Ovary (tissue), 7 donors: ENCODE measurements at regions not wholly inside any gene's neighbourhood (a gene's known extent, or its start where the extent isn't known, plus 50 kb on each side); places are given as distances from the start of the nearest gene placed in this dataset.

ENCODE experiments used
- DNase-seq, 5 donors: peaks; one replicate each; pipeline ENCODE4 v3.0.0-alpha.2; 2019 to 2020
- H3K27ac ChIP-seq, 2 donors: fragments of 200-600 bp; one replicate each; pipeline versions ENCODE4 v1.5.1 to v1.8.0; 2019 to 2022
- H3K27me3 ChIP-seq: fragments of 200-600 bp; one replicate; pipeline ENCODE4 v1.8.0; 2022
- H3K36me3 ChIP-seq: fragments of 200-600 bp; sonication (generic); one replicate; pipeline ENCODE4 v1.5.1; 2019
- H3K4me1 ChIP-seq: one replicate; pipeline ENCODE4 v1.8.1; 2013; ENCODE audit warnings: mild to moderate bottlenecking, moderate library complexity; ENCODE audit not compliant: insufficient read depth
- H3K4me3 ChIP-seq: fragments of 200-600 bp; sonication (generic); one replicate; pipeline ENCODE4 v1.5.1; 2017
- H3K9me3 ChIP-seq, 2 donors: fragments of 200-600 bp in 1 of 2; sonication (generic) in 1 of 2; one replicate each; pipeline versions ENCODE4 v1.5.1 to v1.8.1; 2013 to 2019; ENCODE audit warnings: mild to moderate bottlenecking in 1 of 2, moderate library complexity in 1 of 2
- EP300 ChIP-seq: sonication (generic); formaldehyde crosslinking; IDR thresholded peaks from one replicate; pipeline ENCODE4 v1.6.1; 2017; ENCODE audit warnings: antibody characterized with exemption
- POLR2A ChIP-seq: fragments of 450-650 bp; IDR thresholded peaks from one replicate; pipeline ENCODE4 v1.6.1; 2017; ENCODE audit warnings: antibody characterized with exemption, mild to moderate bottlenecking, moderate library complexity
- WGBS, 3 donors: extraction: QIAGEN DNeasy Blood & Tissue Kit in 1 of 3; methylation state at CpG; one replicate each; pipeline versions ENCODE4 v1.1.5 to v1.1.7; 2013 to 2017; 5-methylcytosine and 5-hydroxymethylcytosine counted together
- intact Hi-C, 4 donors: fragments of 100-400 bp; cut with DNase I; formaldehyde crosslinking; loops; one replicate each; pipeline versions ENCODE4 v1.11.0 to v1.15.1; 2022 to 2023
- TF ChIP-seq, protein P1 (sequence below), 3 donors: fragments of 450-650 bp in 2 of 3; fragments of 200-600 bp in 1 of 3; IDR thresholded peaks; one replicate each; pipeline versions ENCODE4 v1.5.1 to v1.8.0; 2016 to 2022; ENCODE audit warnings: antibody characterized with exemption in 3 of 3, mild to moderate bottlenecking in 1 of 3
- donor health status: DM: no; HTN: no; CAD: no; lungs with moderate emphysema.
- donor health status: DM: no; HTN: no; CAD: no.
- donor health status: Bipolar disorder and iron deficiency.
- donor health status: DM: no; HTN: no; CAD: no.
- donor health status: DM: yes; HTN: yes; CAD: no.

DNA sequence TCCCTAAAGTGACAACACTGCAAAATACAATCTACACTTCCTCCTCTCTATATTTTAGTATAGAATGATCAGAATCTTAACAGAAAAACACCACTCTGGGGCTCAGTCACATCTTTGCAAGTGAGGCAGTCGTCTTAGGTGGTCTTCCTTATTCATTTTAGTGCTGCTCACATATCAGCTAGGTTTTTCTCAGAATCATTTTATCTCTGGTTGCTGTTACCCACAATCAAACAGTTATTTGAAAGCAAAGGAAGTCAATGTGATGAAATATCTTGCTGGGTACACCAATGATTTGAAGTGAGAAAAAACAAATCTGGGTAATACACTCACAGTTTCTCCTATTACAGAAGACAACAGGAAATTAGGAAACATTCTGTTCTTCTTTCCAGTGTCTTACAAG is 275.2 kb downstream of the DSEL start:
- Histone ChIP-seq H3K27ac (no peak overlapping the region), H3K9me3 (no peaks in the 10 kb centered on the region), H3K27me3 (no peaks in the 10 kb centered on the region), H3K4me3 (no peak overlapping the region), H3K4me1 (no peaks in the 10 kb centered on the region), H3K36me3 (no peaks in the 10 kb centered on the region)
- 76 to 82% (median 82%) methylated on average over 1 of the region's 1 CpG for WGBS, 3 donors
- no peak for DNase-seq
- intact Hi-C loops = no loop called here
- TF ChIP-seq, protein P1, sequence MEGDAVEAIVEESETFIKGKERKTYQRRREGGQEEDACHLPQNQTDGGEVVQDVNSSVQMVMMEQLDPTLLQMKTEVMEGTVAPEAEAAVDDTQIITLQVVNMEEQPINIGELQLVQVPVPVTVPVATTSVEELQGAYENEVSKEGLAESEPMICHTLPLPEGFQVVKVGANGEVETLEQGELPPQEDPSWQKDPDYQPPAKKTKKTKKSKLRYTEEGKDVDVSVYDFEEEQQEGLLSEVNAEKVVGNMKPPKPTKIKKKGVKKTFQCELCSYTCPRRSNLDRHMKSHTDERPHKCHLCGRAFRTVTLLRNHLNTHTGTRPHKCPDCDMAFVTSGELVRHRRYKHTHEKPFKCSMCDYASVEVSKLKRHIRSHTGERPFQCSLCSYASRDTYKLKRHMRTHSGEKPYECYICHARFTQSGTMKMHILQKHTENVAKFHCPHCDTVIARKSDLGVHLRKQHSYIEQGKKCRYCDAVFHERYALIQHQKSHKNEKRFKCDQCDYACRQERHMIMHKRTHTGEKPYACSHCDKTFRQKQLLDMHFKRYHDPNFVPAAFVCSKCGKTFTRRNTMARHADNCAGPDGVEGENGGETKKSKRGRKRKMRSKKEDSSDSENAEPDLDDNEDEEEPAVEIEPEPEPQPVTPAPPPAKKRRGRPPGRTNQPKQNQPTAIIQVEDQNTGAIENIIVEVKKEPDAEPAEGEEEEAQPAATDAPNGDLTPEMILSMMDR (IDR thresholded peaks at IDR 0.05) = no peak
- TF ChIP-seq POLR2A (no peak), EP300 (no peak)

DNA sequence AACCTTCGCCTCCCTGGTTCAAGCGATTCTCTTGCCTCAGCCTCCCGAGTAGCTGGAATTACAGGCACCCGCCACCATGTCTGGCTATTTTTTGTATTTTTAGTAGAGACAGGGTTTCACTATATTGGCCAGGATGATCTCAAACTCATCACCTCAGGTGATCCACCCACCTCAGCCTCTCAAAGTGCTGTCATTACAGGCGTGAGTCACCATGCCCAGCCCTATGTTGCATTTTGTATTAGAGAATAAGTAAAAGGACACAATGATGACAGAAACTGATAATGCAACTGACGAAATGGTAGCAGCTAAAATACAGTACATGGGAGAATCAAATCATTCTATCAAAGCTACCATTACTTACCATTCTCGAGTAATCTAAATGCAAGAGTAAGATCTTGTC is 276.7 kb downstream of the DSEL start:
- no peak overlapping the region for H3K27ac ChIP-seq
- TF ChIP-seq POLR2A (no peak), EP300 (no peak)
- TF ChIP-seq, protein P1 (IDR thresholded peaks at IDR 0.05) = no peak
- H3K36me3 ChIP-seq = no peaks in the 10 kb centered on the region
- no peaks in the 10 kb centered on the region for H3K4me1 ChIP-seq
- 92 to 95% (median 94%) methylated on average over 7 of the region's 7 CpGs for WGBS, 3 donors
- intact Hi-C loops = no loop called here
- H3K27me3 ChIP-seq = no peaks in the 10 kb centered on the region
- no peak for DNase-seq
- H3K9me3 ChIP-seq = no peaks in the 10 kb centered on the region
- no peak overlapping the region for H3K4me3 ChIP-seq

DNA sequence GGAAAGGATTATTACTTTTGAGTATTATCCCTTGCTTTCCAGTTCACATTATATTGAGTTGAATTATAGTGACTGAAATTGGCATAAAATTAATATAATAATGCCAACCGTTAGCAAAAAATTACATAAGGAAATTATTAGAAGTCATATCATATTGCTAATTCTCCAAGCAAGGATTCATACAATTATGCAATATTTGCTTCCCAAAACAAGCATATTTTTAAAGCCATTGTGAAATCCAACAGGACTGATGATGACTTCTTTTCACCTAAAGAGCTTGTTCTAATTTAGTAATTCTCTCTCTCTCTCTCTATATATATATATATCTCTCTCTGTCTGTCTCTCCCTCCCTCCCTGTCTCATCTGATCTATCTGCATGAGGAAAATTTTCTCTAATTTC is 283.5 kb downstream of the DSEL start:
- Histone ChIP-seq H3K27ac (no peak overlapping the region), H3K4me3 (no peak overlapping the region), H3K9me3 (no peaks in the 10 kb centered on the region), H3K27me3 (no peaks in the 10 kb centered on the region), H3K36me3 (no peaks in the 10 kb centered on the region), H3K4me1 (no peaks in the 10 kb centered on the region)
- 76 to 82% (median 79%) methylated on average over 1 of the region's 1 CpG for WGBS, 3 donors
- DNase-seq = no peak
- TF ChIP-seq POLR2A = no peak
- intact Hi-C loops = no loop called here

DNA sequence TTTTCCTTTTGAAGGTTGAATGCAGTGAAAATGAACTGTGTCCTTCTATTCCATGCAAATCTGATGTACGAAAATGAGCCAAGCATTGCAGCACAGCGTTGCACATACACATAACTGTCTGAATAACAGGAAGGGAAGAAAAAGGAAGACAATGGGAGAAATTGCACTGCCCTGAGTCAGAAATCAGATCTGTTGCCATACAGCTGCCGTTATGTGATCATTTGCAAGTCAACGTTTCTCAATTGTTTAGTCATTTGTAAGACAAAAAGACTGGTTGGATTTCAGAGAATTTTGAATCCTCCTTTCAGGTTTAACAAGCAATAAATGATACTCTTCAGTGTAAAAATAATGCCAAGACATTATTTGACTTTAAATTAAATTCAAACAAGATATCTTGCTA is 284.1 kb downstream of the DSEL start:
- Histone ChIP-seq H3K9me3 (no peaks in the 10 kb centered on the region), H3K27ac (no peak overlapping the region), H3K4me3 (no peak overlapping the region), H3K27me3 (no peaks in the 10 kb centered on the region), H3K4me1 (no peaks in the 10 kb centered on the region), H3K36me3 (no peaks in the 10 kb centered on the region)
- intact Hi-C loops = no loop called here
- TF ChIP-seq POLR2A = no peak
- 72 to 74% (median 73%) methylated on average over 4 of the region's 4 CpGs for WGBS, 3 donors
- DNase-seq = no peak

DNA sequence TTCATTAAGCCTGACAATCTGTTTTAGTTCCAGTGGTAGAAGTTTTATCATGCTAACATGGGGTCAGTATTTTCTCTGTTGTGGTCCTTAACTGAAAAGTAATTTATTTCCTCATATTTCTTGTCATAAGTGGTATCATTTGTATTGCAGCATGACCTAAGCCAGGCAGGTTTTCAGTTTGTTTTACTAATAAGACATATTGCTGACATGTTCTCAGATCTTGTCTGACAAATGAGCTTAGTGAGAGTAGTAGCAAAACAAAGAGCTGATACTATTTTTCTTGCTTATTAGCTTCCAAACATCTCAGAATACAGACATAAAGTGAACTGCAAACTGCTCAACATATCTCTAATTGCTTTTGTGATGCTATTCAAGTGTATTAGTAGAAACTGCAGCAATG is 293.6 kb downstream of the DSEL start:
- Histone ChIP-seq H3K4me1 (no peaks in the 10 kb centered on the region), H3K27me3 (no peaks in the 10 kb centered on the region), H3K27ac (no peak overlapping the region), H3K4me3 (no peak overlapping the region), H3K36me3 (no peaks in the 10 kb centered on the region), H3K9me3 (no peaks in the 10 kb centered on the region)
- intact Hi-C loops = loop anchor here in 1 of 4 donors (10.0 kb wide), 1 partner anchor 1432 kb away; no protein-coding TSS in a partner anchor
- TF ChIP-seq POLR2A = no peak
- TF ChIP-seq, protein P1 (IDR thresholded peaks at IDR 0.05) = no peak
- TF ChIP-seq EP300 = no peak
- DNase-seq = no peak

DNA sequence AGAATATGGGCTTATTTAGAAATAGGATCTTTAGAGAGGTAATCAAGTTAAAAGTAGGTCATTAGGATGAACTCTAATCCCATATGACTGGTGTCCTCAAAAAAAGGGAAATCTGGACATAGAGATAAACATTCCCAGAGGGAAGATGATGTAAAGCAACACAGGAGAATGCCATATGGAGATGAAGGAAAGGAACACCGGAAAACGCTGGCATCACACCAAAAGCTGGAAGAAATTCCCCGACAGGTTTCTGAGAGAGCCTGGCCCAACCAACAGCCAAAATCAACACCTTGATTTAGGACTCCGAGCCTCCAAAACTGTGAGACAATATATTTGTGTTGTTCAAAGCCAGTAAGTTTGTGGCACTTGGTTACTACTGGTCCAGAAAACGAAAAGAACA is 296.7 kb downstream of the DSEL start:
- no peaks in the 10 kb centered on the region for H3K27me3 ChIP-seq
- H3K36me3 ChIP-seq = no peaks in the 10 kb centered on the region
- TF ChIP-seq POLR2A (no peak), EP300 (no peak)
- TF ChIP-seq, protein P1 (IDR thresholded peaks at IDR 0.05) = no peak
- no peaks in the 10 kb centered on the region for H3K4me1 ChIP-seq
- intact Hi-C loops = loop anchor here in 3 of 4 donors (5.0 to 10.0 kb wide), 3 partner anchors 1435 to 1515 kb away; no protein-coding TSS in a partner anchor
- H3K27ac ChIP-seq = no peak overlapping the region
- 85 to 93% (median 88%) methylated on average over 5 of the region's 5 CpGs for WGBS, 3 donors
- H3K4me3 ChIP-seq = no peak overlapping the region
- DNase-seq = no peak
- H3K9me3 ChIP-seq = no peaks in the 10 kb centered on the region
